GM18520 (cell line): ENCODE measurements at regions not wholly inside any gene's neighbourhood (a gene's known extent, or its start where the extent isn't known, plus 50 kb on each side); places are given as distances from the start of the nearest gene placed in this dataset.
A peak's percentile ranks its signal among the peaks of the same experiment; 100 is the strongest.

Experiments
- ATAC-seq: cut with Tn5 transposase; IDR thresholded peaks from one replicate; pipeline ENCODE4 v1.9.1; 2021; ENCODE audit not compliant: unreplicated experiment

- no peak for ATAC-seq
Measured at GRCh38 chr12:97082029-97082428, 175.0 kb downstream of the NEDD1 start.

GRCh38 chr12:97093187-97093683 lies 186.2 kb downstream of the NEDD1 start:
- ATAC-seq, result no peak

- ATAC-seq, result no peak
Measured at GRCh38 chr12:97097734-97098133, 190.7 kb downstream of the NEDD1 start.

GRCh38 chr12:97109441-97109840 lies 202.4 kb downstream of the NEDD1 start:
- ATAC-seq, result no peak

- no peak for ATAC-seq
Measured at GRCh38 chr12:97112136-97112535, 205.1 kb downstream of the NEDD1 start.

- ATAC-seq, result no peak
Measured at GRCh38 chr12:97118796-97119375, 211.8 kb downstream of the NEDD1 start.

- ATAC-seq, result no peak
Measured at GRCh38 chr12:97127061-97127460, 220.0 kb downstream of the NEDD1 start.

GRCh38 chr12:97131220-97131981 lies 224.3 kb downstream of the NEDD1 start:
- no peak for ATAC-seq

GRCh38 chr12:97132270-97132669 lies 225.2 kb downstream of the NEDD1 start:
- ATAC-seq, result no peak

- ATAC-seq, result no peak
Measured at GRCh38 chr12:97134495-97134894, 227.4 kb downstream of the NEDD1 start.

GRCh38 chr12:97140355-97140754 lies 233.3 kb downstream of the NEDD1 start:
- ATAC-seq, result no peak

- ATAC-seq, result no peak
Measured at GRCh38 chr12:97142737-97143410, 235.8 kb downstream of the NEDD1 start.

- ATAC-seq, result peak; percentile 95
Measured at GRCh38 chr12:97148941-97149559, 242.0 kb downstream of the NEDD1 start.

GRCh38 chr12:97151481-97151880 lies 244.4 kb downstream of the NEDD1 start:
- no peak for ATAC-seq

GRCh38 chr12:97159377-97159776 lies 252.3 kb downstream of the NEDD1 start:
- no peak for ATAC-seq

- no peak for ATAC-seq
Measured at GRCh38 chr12:97160277-97160676, 253.2 kb downstream of the NEDD1 start.

- ATAC-seq, result no peak
Measured at GRCh38 chr12:97162173-97162572, 255.1 kb downstream of the NEDD1 start.

GRCh38 chr12:97164936-97165335 lies 257.9 kb downstream of the NEDD1 start:
- no peak for ATAC-seq

GRCh38 chr12:97167598-97167997 lies 260.5 kb downstream of the NEDD1 start:
- ATAC-seq, result no peak

GRCh38 chr12:97168804-97169203 lies 261.7 kb downstream of the NEDD1 start:
- no peak for ATAC-seq

- no peak for ATAC-seq
Measured at GRCh38 chr12:97169889-97170567, 263.0 kb downstream of the NEDD1 start.
